HEK293 (cell line): ENCODE measurements at regions not wholly inside any gene's neighbourhood (a gene's known extent, or its start where the extent isn't known, plus 50 kb on each side); places are given as distances from the start of the nearest gene placed in this dataset.

ENCODE experiments used
- GLI4 ChIP-seq: fragments of 450-650 bp; formaldehyde crosslinking; IDR thresholded peaks from 2 replicates; pipeline ENCODE4 v1.5.1; 2016; ENCODE audit warnings: missing biosample characterization, missing genetic modification characterization
- YY1 ChIP-seq: fragments of 450-650 bp; formaldehyde crosslinking; IDR thresholded peaks from 2 replicates; pipeline ENCODE4 v1.5.1; 2018; ENCODE audit warnings: missing biosample characterization, missing genetic modification characterization
- ZNF394 ChIP-seq: fragments of 450-650 bp; formaldehyde crosslinking; IDR thresholded peaks from 2 replicates; pipeline ENCODE4 v1.5.1; 2016; ENCODE audit warnings: missing biosample characterization, missing genetic modification characterization, mild to moderate bottlenecking, moderate library complexity, borderline replicate concordance
- ZNF416 ChIP-seq: fragments of 450-650 bp; formaldehyde crosslinking; IDR thresholded peaks from 2 replicates; pipeline ENCODE4 v1.5.1; 2016; ENCODE audit warnings: missing biosample characterization, missing genetic modification characterization
- ZNF48 ChIP-seq: fragments of 450-650 bp; formaldehyde crosslinking; IDR thresholded peaks from 2 replicates; pipeline ENCODE4 v1.5.1; 2016; ENCODE audit warnings: missing biosample characterization, missing genetic modification characterization
- TF ChIP-seq, protein P1 (sequence below): fragments of 450-650 bp; formaldehyde crosslinking; IDR thresholded peaks from 2 replicates; pipeline ENCODE4 v1.5.1; 2016; ENCODE audit warnings: missing biosample characterization, missing genetic modification characterization
- TF ChIP-seq, protein P2 (sequence below): fragments of 450-650 bp; formaldehyde crosslinking; IDR thresholded peaks from 2 replicates; pipeline ENCODE4 v1.5.1; 2016; ENCODE audit warnings: missing biosample characterization, missing genetic modification characterization
- TF ChIP-seq, protein P3 (sequence below): fragments of 450-650 bp; formaldehyde crosslinking; IDR thresholded peaks from 2 replicates; pipeline ENCODE4 v1.5.1; 2016; ENCODE audit warnings: missing biosample characterization, missing genetic modification characterization, low read depth

DNA sequence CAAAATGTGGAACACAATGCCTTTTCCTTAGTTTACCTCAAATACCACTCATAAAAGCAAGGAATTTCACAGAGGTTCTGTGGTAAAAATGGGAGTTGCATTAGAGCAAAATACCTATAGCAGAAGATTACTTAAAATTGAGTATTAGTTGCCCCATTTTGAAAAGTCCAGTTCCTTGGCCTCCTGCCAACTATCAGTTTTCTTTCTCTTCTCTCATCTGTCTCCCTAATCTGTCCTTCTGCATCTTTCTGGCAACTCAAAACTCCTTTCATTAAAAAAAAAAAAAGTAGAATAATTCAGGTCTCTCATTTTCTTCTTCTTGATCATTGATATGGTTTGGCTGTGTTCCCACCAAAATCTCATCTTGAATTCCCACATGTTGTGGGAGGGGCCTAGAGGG, 127.3 kb downstream of the ATP23 start:
- TF ChIP-seq, protein P1, sequence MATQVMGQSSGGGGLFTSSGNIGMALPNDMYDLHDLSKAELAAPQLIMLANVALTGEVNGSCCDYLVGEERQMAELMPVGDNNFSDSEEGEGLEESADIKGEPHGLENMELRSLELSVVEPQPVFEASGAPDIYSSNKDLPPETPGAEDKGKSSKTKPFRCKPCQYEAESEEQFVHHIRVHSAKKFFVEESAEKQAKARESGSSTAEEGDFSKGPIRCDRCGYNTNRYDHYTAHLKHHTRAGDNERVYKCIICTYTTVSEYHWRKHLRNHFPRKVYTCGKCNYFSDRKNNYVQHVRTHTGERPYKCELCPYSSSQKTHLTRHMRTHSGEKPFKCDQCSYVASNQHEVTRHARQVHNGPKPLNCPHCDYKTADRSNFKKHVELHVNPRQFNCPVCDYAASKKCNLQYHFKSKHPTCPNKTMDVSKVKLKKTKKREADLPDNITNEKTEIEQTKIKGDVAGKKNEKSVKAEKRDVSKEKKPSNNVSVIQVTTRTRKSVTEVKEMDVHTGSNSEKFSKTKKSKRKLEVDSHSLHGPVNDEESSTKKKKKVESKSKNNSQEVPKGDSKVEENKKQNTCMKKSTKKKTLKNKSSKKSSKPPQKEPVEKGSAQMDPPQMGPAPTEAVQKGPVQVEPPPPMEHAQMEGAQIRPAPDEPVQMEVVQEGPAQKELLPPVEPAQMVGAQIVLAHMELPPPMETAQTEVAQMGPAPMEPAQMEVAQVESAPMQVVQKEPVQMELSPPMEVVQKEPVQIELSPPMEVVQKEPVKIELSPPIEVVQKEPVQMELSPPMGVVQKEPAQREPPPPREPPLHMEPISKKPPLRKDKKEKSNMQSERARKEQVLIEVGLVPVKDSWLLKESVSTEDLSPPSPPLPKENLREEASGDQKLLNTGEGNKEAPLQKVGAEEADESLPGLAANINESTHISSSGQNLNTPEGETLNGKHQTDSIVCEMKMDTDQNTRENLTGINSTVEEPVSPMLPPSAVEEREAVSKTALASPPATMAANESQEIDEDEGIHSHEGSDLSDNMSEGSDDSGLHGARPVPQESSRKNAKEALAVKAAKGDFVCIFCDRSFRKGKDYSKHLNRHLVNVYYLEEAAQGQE (tag by site-specific recombination): no peak
- TF ChIP-seq, protein P2, sequence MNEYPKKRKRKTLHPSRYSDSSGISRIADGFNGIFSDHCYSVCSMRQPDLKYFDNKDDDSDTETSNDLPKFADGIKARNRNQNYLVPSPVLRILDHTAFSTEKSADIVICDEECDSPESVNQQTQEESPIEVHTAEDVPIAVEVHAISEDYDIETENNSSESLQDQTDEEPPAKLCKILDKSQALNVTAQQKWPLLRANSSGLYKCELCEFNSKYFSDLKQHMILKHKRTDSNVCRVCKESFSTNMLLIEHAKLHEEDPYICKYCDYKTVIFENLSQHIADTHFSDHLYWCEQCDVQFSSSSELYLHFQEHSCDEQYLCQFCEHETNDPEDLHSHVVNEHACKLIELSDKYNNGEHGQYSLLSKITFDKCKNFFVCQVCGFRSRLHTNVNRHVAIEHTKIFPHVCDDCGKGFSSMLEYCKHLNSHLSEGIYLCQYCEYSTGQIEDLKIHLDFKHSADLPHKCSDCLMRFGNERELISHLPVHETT: no peak
- TF ChIP-seq GLI4 (tag by site-specific recombination): no peak
- no peak for TF ChIP-seq YY1
- no peak for TF ChIP-seq ZNF48
- no peak for TF ChIP-seq ZNF394 (tag by site-specific recombination)
- TF ChIP-seq, protein P3, sequence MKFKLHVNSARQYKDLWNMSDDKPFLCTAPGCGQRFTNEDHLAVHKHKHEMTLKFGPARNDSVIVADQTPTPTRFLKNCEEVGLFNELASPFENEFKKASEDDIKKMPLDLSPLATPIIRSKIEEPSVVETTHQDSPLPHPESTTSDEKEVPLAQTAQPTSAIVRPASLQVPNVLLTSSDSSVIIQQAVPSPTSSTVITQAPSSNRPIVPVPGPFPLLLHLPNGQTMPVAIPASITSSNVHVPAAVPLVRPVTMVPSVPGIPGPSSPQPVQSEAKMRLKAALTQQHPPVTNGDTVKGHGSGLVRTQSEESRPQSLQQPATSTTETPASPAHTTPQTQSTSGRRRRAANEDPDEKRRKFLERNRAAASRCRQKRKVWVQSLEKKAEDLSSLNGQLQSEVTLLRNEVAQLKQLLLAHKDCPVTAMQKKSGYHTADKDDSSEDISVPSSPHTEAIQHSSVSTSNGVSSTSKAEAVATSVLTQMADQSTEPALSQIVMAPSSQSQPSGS (tag by site-specific recombination): no peak
- no peak for TF ChIP-seq ZNF416 (tag by site-specific recombination)
